GM23338 (cell line): ENCODE measurements at regions not wholly inside any gene's neighbourhood (a gene's known extent, or its start where the extent isn't known, plus 50 kb on each side); places are given as distances from the start of the nearest gene placed in this dataset.

Experiments used
- CREB1 ChIP-seq: fragments of 250-450 bp; sonication (Bioruptor Pico); IDR thresholded peaks from 2 replicates; pipeline ENCODE4 v1.5.0; 2020; ENCODE audit warnings: low read depth, mild to moderate bottlenecking, moderate library complexity
- EZH2phosphoT487 ChIP-seq: fragments of 200-600 bp; sonication (generic); IDR thresholded peaks from one replicate; pipeline ENCODE4 v1.8.1; 2018; ENCODE audit warnings: antibody characterized with exemption; ENCODE audit not compliant: unreplicated experiment
- POLR2AphosphoS5 ChIP-seq: IDR thresholded peaks from 2 replicates; pipeline ENCODE4 v1.6.1; 2016; ENCODE audit warnings: antibody characterized with exemption, low read depth
- REST ChIP-seq: IDR thresholded peaks from one replicate; pipeline ENCODE4 v1.6.1; 2018; ENCODE audit warnings: antibody characterized with exemption; ENCODE audit not compliant: unreplicated experiment
- ZNF114 ChIP-seq: fragments of 250-450 bp; sonication (Bioruptor Pico); IDR thresholded peaks from 2 replicates; pipeline ENCODE4 v1.5.0; 2020; ENCODE audit warnings: mild to moderate bottlenecking, moderate library complexity
- ZNF462 ChIP-seq: fragments of 250-450 bp; sonication (Bioruptor Pico); IDR thresholded peaks from 2 replicates; pipeline ENCODE4 v1.5.0; 2020; ENCODE audit warnings: mild to moderate bottlenecking, moderate library complexity

- TF ChIP-seq ZNF462 (CRISPR knock-in tag), result no peak
- no peak for TF ChIP-seq POLR2AphosphoS5
- no peak for TF ChIP-seq ZNF114 (CRISPR knock-in tag)
- no peak for TF ChIP-seq REST
- no peak for TF ChIP-seq EZH2phosphoT487
- TF ChIP-seq CREB1 (CRISPR knock-in tag), result no peak
Observed at GRCh38 chr11:94241896-94242295, 62.5 kb upstream of the IZUMO1R start (continued).
